Endodermal cell (in vitro differentiated cells): ENCODE measurements at regions not wholly inside any gene's neighbourhood (a gene's known extent, or its start where the extent isn't known, plus 50 kb on each side); places are given as distances from the start of the nearest gene placed in this dataset.

Experiments used
- DNase-seq: peaks from one replicate; pipeline ENCODE4 v3.0.0-alpha.2; 2017
- H3K27ac ChIP-seq: 2 replicates; pipeline ENCODE4 v1.5.1; 2013; ENCODE audit warnings: mild to moderate bottlenecking, low read depth, low read length, moderate library complexity
- H3K27me3 ChIP-seq: 2 replicates; pipeline ENCODE4 v1.6.1; 2013; ENCODE audit warnings: mild to moderate bottlenecking, low read length, moderate library complexity; ENCODE audit not compliant: insufficient read depth, control insufficient read depth, poor library complexity, severe bottlenecking
- H3K36me3 ChIP-seq: 2 replicates; pipeline ENCODE4 v1.7.0; 2013; ENCODE audit warnings: mild to moderate bottlenecking, low read length, moderate library complexity; ENCODE audit not compliant: control insufficient read depth, insufficient read depth
- H3K4me1 ChIP-seq: one replicate; pipeline ENCODE4 v1.7.0; 2013; ENCODE audit warnings: low read length; ENCODE audit not compliant: control insufficient read depth, insufficient read depth
- H3K4me3 ChIP-seq: 2 replicates; pipeline ENCODE4 v1.5.1; 2013; ENCODE audit warnings: mild to moderate bottlenecking, low read length, moderate library complexity
- H3K9ac ChIP-seq: 2 replicates; pipeline ENCODE4 v1.6.1; 2013; ENCODE audit warnings: mild to moderate bottlenecking, low read length, moderate library complexity; ENCODE audit not compliant: poor library complexity, severe bottlenecking; ENCODE audit errors: extremely low read depth
- H3K9me3 ChIP-seq: 2 replicates; pipeline ENCODE4 v1.6.1; 2013; ENCODE audit warnings: mild to moderate bottlenecking, low read length, moderate library complexity; ENCODE audit not compliant: control insufficient read depth
- H3K27ac Mint-ChIP-seq: 2 replicates; pipeline ENCODE4 v1.8.0; 2020; ENCODE audit warnings: mixed read lengths
- H3K27me3 Mint-ChIP-seq: 2 replicates; pipeline ENCODE4 v1.8.0; 2021; ENCODE audit warnings: mild to moderate bottlenecking, mixed read lengths; ENCODE audit not compliant: insufficient read depth
- H3K36me3 Mint-ChIP-seq: 2 replicates; pipeline ENCODE4 v1.8.0; 2020; ENCODE audit warnings: low read depth, mixed read lengths
- H3K4me1 Mint-ChIP-seq: 2 replicates; pipeline ENCODE4 v1.8.0; 2020; ENCODE audit warnings: mixed read lengths
- H3K4me3 Mint-ChIP-seq: 2 replicates; pipeline ENCODE4 v1.8.0; 2020; ENCODE audit warnings: mild to moderate bottlenecking, moderate library complexity, mixed read lengths
- H3K9me3 Mint-ChIP-seq: 2 replicates; pipeline ENCODE4 v1.8.0; 2020; ENCODE audit warnings: mild to moderate bottlenecking, mixed read lengths
- WGBS, 2 experiments: methylation state at CpG; one replicate each; pipeline versions ENCODE4 v1.1.5 to v1.1.7; 2013; ENCODE audit warnings: missing lambda C conversion rate in 2 of 2, mixed read lengths in 1 of 2; ENCODE audit not compliant: insufficient coverage in 1 of 2, insufficient read length in 1 of 2; 5-methylcytosine and 5-hydroxymethylcytosine counted together
- TF ChIP-seq, protein P1 (sequence below): fragments of 200-600 bp; sonication (generic); conservative IDR thresholded peaks from 2 replicates; pipeline ENCODE4 v1.5.0; 2021; ENCODE audit warnings: antibody characterized with exemption, mild to moderate bottlenecking

DNA sequence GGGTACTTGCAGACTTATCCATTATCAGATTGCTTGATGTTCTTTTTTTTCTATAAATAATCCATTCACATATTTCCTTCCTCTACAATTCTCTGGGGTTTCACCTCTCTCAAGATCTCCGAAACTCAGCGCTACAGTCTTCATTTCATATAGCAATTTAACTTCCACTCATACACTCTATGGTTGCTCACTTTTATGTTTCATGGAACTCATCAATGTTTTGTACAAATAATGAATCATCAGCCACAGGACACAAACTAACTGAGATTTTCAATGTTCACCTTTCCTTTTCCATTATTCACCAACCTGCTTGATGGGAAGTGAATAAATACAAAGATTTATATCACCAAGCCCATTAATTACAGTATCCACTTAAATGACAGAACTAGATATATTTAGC lies 534.7 kb downstream of the LRFN5 start:
- H3K4me3 ChIP-seq: no peak overlapping the region
- no peaks in the 10 kb centered on the region for H3K27me3 ChIP-seq
- WGBS, 2 experiments: 98 to 100% methylated on average over 2 of the region's 2 CpGs
- Mint-ChIP-seq H3K36me3 (no peaks in the 10 kb centered on the region), H3K9me3 (no peaks in the 10 kb centered on the region), H3K4me3 (no peak overlapping the region), H3K27me3 (no peaks in the 10 kb centered on the region), H3K27ac (no peak overlapping the region), H3K4me1 (no peaks in the 10 kb centered on the region)
- H3K27ac ChIP-seq: no peak overlapping the region
- no peaks in the 10 kb centered on the region for H3K4me1 ChIP-seq
- no peaks in the 10 kb centered on the region for H3K36me3 ChIP-seq
- TF ChIP-seq, protein P1, sequence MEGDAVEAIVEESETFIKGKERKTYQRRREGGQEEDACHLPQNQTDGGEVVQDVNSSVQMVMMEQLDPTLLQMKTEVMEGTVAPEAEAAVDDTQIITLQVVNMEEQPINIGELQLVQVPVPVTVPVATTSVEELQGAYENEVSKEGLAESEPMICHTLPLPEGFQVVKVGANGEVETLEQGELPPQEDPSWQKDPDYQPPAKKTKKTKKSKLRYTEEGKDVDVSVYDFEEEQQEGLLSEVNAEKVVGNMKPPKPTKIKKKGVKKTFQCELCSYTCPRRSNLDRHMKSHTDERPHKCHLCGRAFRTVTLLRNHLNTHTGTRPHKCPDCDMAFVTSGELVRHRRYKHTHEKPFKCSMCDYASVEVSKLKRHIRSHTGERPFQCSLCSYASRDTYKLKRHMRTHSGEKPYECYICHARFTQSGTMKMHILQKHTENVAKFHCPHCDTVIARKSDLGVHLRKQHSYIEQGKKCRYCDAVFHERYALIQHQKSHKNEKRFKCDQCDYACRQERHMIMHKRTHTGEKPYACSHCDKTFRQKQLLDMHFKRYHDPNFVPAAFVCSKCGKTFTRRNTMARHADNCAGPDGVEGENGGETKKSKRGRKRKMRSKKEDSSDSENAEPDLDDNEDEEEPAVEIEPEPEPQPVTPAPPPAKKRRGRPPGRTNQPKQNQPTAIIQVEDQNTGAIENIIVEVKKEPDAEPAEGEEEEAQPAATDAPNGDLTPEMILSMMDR: no peak
- H3K9me3 ChIP-seq: no peaks in the 10 kb centered on the region
- DNase-seq: no peak
- H3K9ac ChIP-seq: no peak overlapping the region

- H3K27ac ChIP-seq: no peak overlapping the region
- no peaks in the 10 kb centered on the region for H3K27me3 ChIP-seq
Observed at GRCh38 chr14:42140831-42141279, 534.2 kb downstream of the LRFN5 start.

GRCh38 chr14:42140001-42140400 lies 533.3 kb downstream of the LRFN5 start:
- no peaks in the 10 kb centered on the region for H3K36me3 ChIP-seq
- Mint-ChIP-seq H3K27me3 (no peaks in the 10 kb centered on the region), H3K9me3 (no peaks in the 10 kb centered on the region), H3K4me3 (no peak overlapping the region), H3K4me1 (no peaks in the 10 kb centered on the region), H3K36me3 (no peaks in the 10 kb centered on the region), H3K27ac (no peak overlapping the region)
- H3K4me1 ChIP-seq: no peaks in the 10 kb centered on the region
- TF ChIP-seq, protein P1: no peak
- no peaks in the 10 kb centered on the region for H3K27me3 ChIP-seq
- no peak overlapping the region for H3K4me3 ChIP-seq
- DNase-seq: no peak
- H3K9me3 ChIP-seq: no peaks in the 10 kb centered on the region
- 67 to 81% methylated on average over 1 to 2 of the region's 3 CpGs for WGBS, 2 experiments
- H3K9ac ChIP-seq: no peak overlapping the region
- H3K27ac ChIP-seq: no peak overlapping the region

More at GRCh38 chr14:42140831-42141279, 534.2 kb downstream of the LRFN5 start:
- Histone ChIP-seq H3K36me3 (no peaks in the 10 kb centered on the region), H3K9ac (no peak overlapping the region), H3K9me3 (no peaks in the 10 kb centered on the region), H3K4me3 (no peak overlapping the region), H3K4me1 (no peaks in the 10 kb centered on the region)
- Mint-ChIP-seq H3K4me3 (no peak overlapping the region), H3K27ac (no peak overlapping the region), H3K36me3 (no peaks in the 10 kb centered on the region), H3K27me3 (no peaks in the 10 kb centered on the region), H3K4me1 (no peaks in the 10 kb centered on the region), H3K9me3 (no peaks in the 10 kb centered on the region)
- DNase-seq: no peak
- WGBS, 2 experiments: 83% methylated on average over 1 of the region's 1 CpG; no CpG with 5 or more reads in 1 of the 2 experiments
- TF ChIP-seq, protein P1: no peak
